Embryonic facial prominence (tissue), 1 donor: ENCODE measurements at regions not wholly inside any gene's neighbourhood (a gene's known extent, or its start where the extent isn't known, plus 50 kb on each side); places are given as distances from the start of the nearest gene placed in this dataset.

ENCODE experiments used
- DNase-seq: peaks from one replicate; pipeline ENCODE4 v3.0.0-alpha.2; 2016; ENCODE audit errors: extremely low spot score

DNA sequence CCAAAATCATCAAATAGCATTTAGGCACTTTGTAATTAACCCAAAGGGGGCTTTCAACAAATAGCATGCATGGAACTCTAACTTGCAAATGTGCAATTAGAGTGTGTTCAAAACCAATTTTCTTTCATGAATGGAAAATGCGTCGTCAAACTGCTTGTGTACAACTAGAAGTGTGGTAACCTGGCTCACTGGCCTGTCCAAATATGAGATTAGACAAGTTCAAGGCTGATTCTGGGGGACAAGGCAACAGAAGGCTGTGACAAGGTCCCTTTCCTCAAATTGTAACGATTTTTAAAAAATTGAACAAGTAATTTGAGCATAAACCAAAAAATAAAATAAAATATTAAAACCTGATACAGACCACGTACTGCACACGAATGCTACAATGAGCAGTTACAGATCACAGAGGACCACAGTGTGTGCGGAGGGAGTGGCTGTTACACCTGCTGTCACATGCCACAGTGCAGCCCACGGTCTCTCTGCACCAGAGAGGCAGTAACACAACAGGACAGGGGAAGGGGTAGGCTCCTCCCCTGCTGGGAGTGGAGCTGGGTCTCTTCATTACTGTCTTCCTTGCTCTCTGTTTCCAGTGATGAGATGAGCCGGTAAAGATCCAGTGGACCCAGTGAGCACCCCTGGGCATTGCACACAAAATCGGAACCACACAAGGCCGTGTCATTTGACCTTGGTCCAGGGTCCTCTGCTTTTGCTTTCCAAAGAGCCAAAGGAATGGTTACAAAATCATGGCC is 252.2 kb upstream of the PDE10A start:
- DNase-seq, result no peak

DNA sequence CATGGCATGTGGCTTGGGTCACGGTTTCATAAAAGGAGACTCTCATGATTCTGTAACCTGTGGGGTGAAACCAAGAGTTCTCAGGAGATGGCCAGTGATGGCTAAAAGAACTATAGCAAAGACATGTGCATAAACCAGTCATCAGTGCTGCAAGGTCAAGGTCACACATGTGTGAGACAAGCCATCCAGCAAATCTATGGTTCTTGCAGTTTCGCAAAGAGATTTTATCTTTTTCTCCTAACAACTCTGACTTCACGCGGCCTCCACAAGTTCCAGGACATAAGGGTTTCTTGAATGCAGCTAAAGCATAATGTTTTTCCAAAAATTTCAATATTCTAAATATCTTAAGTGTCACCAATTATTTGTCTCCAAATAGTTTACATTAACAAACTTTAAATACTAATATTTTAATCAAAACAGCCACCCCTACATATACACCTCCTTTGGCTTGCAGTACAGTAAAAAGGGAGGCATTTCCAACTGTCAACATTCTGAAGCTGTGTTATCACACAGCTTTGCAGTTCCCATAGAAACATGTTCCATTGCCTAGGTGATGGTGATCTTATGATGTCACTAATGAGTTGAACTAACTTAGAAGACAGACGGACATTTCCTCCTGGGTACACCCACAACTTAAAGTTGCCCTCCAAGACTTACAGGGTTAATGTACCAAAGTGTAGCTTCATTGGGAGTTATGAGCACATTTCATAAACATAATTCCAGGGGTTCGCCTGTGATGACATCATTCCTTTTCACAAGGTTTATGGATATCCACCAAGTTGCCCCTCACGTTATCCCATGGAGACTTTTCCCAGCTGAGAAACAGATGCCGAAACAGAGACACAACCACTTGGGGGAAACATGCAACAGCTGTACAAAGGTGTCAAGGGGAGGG is 250.9 kb upstream of the PDE10A start:
- DNase-seq, result no peak

DNA sequence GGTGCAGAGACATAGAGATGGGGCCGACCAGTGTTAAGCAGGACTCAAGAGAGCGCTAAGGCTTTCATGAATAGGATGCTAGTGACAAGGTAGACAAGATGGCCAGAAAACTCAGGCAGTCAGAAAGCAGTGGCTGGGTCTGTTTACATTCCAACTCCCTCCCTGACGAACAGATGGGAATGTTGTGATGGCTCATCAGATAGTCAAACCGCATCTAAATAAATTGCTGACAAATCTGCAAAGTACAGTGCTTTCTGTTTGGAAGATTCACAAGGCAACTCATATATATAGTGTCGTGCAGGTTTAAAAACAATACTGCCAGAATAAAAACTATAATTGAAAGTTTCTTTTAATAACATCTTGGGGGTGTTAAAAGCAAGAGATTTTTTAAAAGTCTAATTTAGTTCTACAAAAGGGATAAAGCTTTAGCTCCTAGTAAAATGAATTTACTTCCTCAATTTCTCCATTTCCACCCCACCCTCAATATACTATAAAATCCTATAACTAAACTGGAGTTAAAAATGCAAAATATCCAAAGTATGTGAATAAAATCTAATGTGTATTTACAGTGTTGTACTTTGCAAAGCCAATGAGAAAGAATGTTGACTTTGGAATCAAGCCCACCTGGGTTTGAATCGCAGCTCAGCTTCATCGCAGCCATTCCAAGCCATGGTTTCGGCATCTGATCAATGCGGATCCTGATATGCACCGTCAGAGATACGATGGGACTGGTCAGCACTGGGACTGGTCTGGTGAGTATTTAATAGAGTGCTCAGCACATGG is 247.3 kb upstream of the PDE10A start:
- no peak for DNase-seq

GRCh38 chr6:165906736-165907135 is 243.7 kb upstream of the PDE10A start:
- no peak for DNase-seq

DNA sequence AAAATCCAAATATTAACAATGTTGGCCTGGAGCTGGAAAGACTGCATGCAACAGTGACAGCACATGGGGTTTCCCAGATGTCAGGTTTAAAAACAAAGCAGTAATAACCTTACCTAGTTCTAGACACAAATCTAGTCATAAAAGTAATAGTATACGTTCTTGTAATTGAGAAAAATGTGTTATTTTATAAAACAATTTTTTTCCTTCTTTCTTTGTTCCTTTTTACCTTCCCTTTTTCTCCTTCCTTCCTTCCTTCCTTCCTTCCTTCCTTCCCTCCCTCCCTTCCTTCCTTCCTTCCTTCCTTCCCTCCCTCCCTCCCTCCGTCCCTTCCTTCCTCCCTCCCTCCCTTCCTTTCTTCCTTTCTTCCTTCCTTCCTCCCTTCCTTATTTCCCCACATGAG is 242.7 kb upstream of the PDE10A start:
- no peak for DNase-seq

DNA sequence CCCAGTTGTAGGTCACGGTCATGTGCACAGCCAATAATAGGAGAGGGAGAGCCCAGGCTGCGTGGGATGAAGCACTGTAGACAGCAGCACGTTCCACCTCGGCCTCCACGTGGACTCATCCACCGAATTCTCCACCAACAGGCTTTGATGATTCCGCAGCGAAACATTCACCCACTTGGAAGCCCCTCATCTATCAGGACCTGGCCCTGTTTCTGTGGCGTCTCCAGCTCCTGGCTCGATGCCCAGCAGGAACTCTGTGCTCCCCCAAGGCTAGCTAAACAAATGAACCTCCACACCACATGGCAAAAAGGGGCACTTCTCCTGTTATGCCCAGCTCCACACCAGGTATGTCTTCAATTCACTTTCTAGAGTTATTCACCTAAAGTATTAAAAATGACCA is 237.9 kb upstream of the PDE10A start:
- no peak for DNase-seq

- no peak for DNase-seq
Observed at GRCh38 chr6:165899611-165900010, 236.6 kb upstream of the PDE10A start.

- no peak for DNase-seq
Observed at GRCh38 chr6:165895421-165896165, 232.6 kb upstream of the PDE10A start.

DNA sequence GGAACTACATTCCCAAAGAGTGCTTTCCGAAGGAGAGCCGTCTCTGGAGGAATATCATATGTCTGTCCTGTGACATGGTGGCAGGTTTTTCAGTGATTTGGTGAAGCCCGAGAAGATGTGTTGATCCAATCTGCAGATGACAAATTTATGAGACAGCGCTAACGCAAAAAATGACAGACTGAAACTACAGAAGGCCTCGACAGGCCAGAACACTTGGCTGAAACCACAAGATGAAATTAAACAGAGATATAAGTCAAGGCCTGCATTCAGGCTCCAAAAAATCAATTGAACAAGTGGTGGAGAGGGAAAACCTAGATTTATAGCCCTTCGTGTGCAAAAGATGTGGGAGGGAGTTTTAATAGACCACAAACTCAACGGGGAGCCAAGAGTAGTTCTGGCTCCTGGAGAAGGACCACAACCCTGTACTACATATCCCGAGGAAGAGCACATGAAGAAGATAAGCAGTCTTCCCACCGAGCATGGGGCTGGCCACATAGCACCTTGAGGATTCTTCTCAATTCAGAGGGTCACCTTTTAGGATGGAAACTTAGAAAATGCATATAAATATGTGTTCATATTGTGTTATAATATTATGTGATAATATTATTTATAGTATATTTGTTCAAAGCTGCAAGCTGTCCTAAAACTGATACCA is 231.3 kb upstream of the PDE10A start:
- DNase-seq, result no peak

DNA sequence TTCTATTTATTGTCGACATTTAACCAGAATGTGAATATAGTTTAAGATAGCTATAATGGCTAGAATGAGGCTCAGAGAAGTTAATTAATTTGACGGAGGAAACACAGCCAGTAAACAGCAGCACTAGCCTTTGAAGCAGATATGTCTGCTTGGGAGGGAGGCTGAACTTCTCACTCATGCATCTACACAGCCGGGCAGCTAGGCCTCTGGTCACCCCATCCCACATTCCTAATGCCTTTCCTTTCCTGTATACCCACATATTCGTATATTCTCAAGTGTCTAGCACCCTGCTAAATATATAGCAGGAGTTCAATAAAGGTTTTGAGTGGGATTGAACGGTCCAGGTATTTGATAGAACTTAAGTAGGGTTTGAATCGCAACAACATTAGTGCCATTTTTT is 230.4 kb upstream of the PDE10A start:
- DNase-seq, result no peak

GRCh38 chr6:165891320-165891719 is 228.3 kb upstream of the PDE10A start:
- DNase-seq, result no peak

- no peak for DNase-seq
Observed at GRCh38 chr6:165890404-165890735, 227.3 kb upstream of the PDE10A start.

- DNase-seq, result no peak
Observed at GRCh38 chr6:165889636-165890403, 226.8 kb upstream of the PDE10A start.

- no peak for DNase-seq
Observed at GRCh38 chr6:165886169-165886568, 223.1 kb upstream of the PDE10A start.

- peak; percentile 78 for DNase-seq
Observed at GRCh38 chr6:165884813-165885765, 222.0 kb upstream of the PDE10A start.

GRCh38 chr6:165883851-165884640 is 221.0 kb upstream of the PDE10A start:
- no peak for DNase-seq

DNA sequence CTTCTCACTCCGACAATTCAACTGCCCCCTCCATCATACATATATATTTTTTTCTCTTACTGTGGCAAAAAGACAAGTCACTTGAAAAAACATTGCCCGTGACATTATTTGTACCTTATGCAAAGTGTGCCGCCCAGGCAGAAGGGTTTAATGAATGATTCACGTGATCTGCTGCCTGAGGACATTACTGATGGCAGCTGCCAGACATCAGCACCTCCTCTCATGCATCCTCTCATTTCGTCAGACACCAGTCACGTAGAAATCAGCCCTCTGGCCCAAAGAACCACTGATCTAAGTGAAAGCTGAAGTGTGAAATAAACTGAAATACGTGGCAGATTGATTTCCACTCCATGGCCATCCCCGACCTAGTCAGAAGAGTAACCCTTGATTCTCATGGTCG is 218.8 kb upstream of the PDE10A start:
- no peak for DNase-seq

DNA sequence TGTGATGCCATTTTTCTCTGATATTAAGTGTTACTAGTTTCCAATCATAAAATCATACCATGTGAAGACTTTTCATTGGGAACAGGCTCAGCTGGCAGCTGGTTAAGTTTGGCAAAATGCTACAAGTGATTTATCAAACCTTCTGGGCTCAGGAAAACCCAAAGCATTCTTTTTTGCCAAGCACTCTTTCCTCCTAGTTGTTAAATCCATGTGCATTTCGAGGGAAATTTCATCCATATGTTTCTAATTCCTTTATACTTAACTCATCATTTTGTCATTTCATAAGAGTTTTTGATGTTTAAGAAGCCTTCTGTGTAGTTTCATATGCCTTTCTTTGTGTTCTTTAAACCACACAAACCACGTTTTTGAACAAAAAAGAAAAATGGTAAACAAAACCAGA is 217.6 kb upstream of the PDE10A start:
- peak; percentile 59 for DNase-seq
